T-helper 9 cell (primary cell): ENCODE measurements at regions not wholly inside any gene's neighbourhood (a gene's known extent, or its start where the extent isn't known, plus 50 kb on each side); places are given as distances from the start of the nearest gene placed in this dataset.
"Not testable (repeated sequence)": the region's sequence is repeated elsewhere in the genome, so short reads cannot be mapped to it uniquely, and the experiment has no call there.

ENCODE experiments used
- DNase-seq: peaks from one replicate; pipeline ENCODE4 v3.0.0-alpha.2; 2020

DNA sequence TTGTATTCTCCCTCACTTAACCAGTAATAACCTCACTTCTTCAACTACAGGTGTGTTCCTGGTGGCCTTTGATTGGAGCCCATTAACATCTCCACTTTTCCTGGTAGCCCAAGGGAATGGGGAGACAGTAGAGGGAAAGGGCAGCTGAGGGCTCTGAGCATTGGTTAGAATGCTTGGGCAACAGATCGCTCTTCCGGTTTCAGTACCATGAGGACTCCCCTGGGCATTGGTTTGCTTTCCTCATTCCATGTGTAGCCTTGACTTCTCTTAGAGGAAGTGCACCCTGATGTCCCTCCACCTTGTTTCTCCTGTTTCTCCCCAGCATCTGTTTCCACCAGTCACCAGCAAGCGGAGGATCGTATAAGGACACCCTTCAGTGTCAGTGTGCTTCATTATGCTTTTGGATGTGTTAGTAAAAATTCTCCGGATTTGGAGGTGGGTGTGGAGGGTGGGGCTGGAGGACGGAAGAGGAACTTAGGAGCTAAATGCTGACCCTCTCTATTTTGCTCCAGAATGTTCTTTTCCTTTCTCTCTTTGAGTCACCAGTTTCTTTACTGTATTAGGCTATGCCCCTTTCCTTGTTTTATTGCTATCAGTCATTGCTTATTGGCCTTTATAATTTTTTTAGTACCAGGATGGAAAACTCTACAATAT lies 50.6 kb upstream of the ZNG1B start:
- DNase-seq: not testable (repeated sequence)

DNA sequence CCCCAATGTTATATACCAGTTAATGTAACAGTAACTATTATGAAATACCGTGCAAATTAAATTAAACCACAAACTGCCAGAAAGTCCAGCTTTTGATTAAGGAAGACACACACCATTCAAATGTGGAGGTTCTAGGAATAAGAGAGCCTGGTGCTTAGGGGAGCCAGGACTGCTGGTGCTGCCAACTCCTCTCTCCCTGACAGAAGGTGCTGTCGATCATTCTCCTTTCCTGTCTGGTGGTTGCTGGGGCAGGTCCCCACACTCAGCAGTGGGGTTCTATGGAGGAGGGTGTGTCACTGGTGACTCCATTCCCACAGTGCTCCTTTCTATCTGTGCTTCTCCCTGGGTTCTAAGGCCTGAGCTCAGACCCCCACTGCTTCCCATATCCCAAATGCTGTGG lies 57.9 kb upstream of the ZNG1B start:
- not testable (repeated sequence) for DNase-seq

DNA sequence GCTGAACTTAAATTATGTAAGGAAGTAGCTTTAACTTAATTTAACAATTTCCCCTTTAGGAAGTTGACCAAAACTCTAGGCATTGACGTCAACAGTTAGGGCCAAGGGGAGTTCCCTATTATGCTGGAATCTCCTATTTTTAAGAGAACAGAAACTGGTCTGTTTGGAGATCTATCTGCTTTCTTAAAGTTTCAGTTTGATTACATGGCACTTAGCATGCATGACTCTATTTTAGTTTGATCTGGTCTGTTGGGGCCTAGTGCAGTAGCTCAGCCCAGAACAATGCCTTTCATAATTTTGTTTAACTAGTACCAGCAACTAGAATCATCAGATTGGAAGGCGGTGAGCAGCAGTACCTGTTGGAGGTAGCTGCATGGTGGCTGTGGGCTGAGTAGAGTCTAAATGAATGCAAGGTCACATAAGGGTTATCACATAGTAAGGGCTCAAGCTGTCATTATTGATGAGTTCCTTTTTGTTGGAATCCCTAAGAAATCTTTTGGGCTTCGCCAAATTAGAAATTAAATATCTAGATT lies 60.5 kb upstream of the ZNG1B start:
- DNase-seq: no peak

DNA sequence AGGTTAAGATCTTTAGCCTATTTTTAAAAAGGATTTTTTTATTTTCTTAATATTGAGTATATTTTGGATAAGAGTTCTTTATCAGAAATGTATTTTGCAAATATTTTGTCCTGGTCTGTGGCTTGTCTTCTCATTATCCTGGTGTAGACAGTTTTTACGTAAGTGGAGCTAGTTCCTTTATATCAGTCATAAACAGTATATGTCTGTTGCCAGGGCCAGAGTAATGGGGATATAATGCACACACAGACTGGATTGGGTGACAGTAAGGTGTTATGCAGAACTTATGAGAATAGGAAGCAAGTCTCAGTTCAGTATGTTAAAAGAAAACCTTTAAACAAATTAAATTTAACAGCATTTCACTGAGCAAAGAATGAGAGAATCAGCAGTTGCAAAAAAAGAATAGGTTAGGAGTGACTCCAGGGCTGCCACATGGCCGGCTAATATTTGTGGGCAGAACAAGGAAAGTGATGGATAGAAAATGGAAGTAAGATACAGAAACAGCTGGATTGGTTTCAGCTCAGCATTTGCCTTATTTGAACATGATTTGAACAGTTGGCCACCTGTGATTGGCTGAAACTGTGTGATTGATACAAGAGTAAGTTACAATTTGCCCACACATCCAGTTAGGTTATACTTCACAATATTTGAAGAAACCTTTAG lies 61.1 kb upstream of the ZNG1B start:
- no peak for DNase-seq

DNA sequence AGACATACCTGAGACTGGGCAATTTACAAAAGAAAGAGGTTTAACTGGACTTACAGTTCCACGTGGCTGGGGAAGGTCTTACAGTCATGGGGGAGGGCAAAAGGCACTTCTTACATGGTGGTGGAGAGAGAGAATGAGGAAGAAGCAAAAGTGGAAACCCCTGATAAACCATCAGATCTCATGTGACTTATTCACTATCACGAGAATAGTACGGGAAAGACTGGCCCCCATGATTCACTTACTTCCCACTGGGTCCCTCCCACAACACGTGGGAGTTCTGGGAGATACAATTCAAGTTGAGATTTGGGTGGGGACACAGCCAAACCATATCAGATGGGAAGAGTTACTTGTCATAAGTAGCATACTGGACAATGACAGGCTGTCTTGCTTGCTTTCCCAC lies 62.6 kb upstream of the ZNG1B start:
- not testable (repeated sequence) for DNase-seq

DNA sequence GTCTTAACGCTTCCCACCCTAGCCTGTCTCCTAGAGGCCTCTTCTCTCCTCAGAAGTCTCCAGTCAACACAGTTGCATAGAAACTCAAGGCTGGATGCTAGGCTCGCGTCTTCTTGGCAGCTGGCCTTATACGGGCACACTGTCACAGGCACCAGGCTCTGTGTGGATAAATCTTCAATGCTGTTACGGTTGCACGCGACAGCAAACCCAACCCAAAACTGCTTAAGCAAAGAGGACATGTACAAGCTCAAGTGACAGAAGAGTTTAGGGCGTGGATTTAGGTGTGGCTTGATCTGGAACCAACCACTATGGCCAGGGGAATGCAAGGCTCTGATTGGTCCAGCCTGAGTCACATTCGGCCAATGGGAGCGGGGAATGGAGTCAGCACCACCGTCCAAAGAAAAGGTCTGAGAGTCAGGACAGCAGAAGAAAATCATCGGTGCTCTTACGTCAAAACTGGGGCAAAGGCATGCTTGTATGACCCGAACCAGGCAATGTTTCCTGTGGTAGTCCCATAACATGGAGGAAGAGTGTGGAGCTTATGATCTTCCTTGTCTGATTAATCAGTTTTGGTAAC lies 65.1 kb upstream of the ZNG1B start:
- DNase-seq: not testable (repeated sequence)

DNA sequence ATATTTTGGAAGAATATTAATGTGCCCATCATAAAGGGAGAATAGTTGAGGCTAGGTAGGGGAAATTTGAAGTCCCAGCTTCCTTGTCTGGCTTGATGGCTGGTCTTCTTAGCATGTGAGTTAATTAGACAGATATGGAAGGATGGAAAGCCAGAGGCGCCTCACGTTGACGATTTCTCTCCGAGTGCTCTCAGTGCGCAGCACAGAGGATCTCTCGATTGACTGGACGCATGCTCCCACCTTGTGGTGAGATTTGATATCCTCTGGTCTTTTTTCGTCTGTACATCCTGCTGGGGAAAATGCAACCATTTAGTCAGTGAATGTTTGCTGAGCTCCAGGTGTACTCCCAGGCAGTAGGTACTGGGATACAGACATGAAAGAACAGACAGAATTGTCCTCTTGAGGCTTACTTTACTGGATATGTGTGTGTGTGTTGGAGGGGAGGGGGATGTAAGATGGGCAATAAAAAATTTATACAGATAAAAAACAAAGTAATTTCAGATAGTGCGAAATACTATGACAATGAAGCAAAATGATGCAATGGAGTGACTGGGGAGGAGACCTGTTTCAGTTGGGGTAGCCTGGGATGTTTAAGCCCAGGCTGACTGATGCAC lies 66.9 kb upstream of the ZNG1B start:
- DNase-seq: peak; percentile 45

DNA sequence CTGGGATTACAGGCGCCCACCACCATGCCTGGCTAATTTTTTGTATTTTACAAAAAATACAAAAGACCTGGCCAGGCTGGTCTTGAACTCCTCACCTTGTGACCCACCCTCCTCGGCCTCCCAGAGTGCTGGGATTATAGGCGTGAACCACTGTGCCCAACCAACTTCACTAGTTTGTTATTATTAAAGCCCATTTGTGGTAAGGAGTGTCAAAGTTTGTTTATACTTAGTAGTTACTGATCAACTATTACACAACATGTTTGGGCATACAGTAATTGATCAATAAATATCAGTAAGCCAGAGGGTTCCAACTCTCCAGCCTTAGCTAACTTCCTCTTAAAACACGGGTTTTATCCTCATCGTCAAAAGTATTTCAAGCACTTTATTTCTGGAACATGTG lies 67.5 kb upstream of the ZNG1B start:
- DNase-seq: no peak

DNA sequence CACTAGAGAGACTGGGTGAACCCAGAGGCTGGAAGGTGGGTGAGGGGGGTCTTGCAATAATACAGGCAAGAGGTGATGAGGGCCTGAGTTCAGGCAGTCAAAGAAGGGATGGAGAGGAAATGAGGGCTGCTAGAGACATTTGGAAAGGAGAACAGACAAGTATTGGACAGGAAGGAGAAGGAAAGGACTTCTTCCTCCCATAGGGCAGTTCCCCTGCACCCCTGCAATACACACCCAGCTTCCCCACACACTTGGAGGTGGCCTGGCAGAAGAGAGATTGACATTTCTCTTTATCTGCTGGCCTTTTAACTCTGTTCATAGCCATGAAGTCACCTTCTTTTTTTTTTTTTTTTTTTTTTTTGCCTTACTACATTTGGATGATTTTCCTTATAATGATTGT lies 68.9 kb upstream of the ZNG1B start:
- DNase-seq: not testable (repeated sequence)

DNA sequence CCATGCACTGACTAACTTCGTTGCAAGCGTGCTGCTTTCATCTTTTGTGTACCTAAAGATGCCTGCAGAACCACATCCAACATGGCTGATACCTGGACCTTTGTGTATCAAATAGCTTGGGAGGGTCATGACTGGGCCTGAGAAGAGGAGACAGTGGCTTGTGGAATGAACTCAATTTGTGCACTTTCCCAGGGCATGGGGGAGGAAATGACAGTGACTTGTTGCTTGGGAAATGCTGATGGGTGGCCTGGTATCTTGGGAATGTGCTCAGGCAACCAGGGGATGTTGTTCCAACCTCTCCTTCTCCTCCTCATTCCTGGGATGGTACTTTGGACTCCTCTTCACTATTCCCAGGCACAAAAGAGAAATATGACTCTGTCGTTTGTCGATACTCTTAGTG lies 70.7 kb upstream of the ZNG1B start:
- DNase-seq: not testable (repeated sequence)

DNA sequence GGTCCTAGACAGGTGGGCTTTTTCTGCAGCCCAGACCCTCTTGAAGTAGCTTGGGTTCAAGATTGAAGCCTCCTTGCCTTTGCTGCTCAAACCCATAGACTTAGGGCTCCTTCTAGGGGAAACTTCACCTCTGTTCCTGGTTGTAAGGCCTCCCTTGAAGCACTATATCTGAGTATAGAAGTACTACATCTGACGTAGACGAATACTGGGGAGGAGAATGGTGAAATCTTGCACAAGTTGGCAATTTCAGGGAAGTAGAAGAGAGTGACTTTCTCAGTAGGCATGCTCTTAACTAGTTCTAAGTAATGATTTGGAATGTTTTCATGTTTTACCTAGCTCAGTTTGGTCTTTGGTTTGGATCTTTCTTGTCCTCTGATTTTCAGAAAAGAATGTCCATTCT lies 71.7 kb upstream of the ZNG1B start:
- DNase-seq: not testable (repeated sequence)

DNA sequence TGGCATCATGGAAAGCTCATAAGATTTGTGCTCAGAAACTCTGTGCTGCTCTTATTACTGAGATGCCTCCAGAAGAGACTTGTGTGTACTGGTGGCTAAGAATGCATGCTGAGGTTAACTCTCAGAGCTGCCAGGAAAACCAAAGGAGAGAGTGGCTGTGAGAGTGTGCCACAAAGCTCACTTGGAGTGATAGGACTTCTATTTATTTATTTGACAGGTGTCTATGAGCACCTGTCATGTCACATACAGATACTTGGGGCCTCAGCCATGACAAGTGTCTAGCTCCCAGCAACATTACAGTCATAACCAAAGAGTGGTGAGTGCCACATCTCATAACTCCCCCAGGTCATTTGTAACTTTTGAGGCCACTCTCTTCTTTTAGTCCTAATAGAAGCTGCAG lies 72.2 kb upstream of the ZNG1B start:
- DNase-seq: not testable (repeated sequence)

DNA sequence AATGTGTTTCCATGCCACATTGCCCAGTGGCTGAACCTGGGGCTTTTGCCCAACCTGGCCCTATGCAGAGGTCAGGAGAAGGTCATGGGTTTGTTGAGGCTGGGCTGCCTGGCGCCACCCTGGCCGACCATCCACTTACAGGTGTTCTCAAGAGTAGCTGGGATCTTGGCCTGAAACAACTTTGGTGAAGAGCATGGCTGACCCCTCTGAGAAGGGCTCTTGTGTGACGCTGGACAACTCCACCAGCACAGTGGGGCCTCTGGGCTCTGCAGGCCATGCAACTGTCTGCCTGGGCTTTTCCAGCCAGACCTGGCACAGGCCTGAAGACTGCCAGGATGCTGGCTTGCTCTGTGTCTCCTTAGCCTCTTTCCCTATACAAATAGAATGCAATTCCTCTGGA lies 76.4 kb upstream of the ZNG1B start:
- no peak for DNase-seq

DNA sequence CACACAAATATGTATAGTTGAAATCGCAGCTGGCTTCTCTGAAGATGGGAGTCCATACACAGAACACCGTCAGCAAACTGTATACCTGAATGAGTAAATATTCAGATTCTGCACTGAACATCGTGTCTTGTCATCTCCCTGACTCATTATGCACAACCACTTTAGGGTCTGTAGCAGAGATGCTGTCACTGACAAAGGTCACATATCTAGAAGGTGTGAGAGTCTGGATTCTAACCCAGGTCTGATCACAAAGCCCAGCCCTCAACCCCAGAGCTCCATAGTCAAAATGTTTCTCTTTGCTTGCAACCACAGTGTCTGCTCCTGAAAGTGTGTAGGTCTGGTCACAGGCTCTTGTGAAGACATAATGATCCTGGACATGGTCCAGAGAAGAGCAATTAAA lies 78.3 kb upstream of the PAX8 start:
- DNase-seq: no peak

DNA sequence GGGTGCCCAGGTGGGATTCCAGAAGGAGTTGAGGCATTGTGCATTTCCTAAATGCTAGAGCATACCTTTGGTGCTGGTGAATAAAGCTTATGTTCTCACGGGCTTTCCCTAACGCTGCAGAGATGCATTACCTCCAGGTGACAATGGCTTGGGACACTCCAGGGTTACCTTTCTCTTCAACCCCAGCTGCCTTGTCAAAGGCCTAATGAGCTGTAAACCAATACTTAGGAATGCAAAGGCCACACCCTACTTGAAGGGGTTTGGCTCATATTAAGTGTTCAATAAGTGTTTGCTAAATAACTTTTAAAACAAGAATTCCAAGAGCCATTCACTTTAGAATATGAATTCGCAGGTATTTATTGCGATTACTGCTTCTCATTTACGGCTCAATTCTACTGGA lies 77.6 kb upstream of the PAX8 start:
- DNase-seq: not testable (repeated sequence)

DNA sequence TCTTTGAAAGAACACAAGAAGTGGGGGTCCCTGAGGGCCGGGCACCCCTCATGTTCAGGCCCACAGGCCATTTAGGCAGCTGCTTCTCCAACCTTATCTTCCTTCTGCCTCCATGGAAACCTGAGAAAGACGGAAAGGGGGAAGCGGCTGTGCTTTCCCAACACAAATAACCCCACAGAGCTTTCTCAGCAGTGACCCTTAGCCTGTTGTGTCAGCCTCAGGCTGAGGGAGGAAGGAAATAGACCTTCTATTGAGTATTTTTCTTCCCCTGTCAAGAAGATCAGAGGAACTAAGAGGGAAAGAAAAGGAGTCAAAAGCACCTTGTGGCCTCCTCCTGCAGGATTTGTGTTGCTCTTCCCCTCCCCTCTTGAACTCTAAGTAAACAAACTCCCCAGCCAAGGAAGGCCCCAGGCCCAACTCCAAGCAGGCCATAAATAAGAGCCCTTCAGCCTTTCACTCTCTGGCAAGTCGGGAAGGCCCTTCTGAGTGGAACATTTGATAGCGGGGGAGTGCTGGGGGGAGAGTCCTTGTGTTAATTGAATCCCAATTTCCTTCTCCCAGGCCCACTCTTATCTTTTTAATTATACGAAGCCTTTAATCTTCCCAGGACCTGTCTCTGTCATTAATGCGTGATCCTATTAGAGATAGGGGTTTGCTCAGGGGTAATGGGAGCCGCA lies 76.8 kb upstream of the PAX8 start:
- not testable (repeated sequence) for DNase-seq

DNA sequence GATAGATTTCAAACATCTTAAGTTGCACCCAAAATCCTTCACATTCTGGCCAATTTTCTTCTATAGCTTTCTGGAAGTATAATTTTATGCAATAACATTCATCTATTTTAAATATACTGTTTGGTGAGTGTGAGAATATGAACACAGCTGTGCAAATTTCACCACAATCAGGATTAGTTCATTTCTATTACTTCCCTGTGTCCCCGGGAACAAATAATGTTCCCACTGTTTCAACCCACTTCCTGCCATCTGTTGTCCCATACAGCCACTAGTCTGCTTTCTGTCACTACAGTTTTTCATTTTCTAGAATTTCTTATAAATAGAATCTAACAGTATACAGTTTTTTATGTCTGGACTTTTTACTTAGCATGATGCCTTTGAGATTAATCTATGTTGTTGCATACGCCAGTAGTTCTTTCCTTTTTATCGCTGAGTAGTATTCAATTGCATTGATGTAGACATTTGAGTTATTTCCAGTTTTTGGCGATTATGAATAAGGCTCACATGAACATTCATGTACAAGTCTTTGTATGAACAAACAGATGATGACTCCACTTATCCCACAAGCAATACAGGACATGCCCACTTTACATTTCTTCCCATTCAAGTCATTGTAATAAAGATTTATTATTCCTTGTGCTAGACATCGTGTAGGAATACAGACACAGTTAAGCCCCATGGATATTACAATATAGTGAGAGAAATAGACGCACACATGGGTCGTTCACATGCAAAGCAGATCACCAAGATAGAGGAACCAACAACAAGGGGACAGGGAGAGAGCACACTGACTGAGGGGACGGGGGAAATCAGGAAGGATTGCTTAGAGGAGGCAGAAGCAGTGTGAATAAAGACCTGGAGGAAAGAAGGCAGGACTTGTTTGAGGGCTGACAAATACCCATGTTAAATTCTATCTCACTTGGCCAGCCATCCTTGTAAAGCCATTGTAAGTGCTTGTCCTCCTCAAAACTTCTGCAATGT lies 72.9 kb upstream of the PAX8 start:
- no peak for DNase-seq

DNA sequence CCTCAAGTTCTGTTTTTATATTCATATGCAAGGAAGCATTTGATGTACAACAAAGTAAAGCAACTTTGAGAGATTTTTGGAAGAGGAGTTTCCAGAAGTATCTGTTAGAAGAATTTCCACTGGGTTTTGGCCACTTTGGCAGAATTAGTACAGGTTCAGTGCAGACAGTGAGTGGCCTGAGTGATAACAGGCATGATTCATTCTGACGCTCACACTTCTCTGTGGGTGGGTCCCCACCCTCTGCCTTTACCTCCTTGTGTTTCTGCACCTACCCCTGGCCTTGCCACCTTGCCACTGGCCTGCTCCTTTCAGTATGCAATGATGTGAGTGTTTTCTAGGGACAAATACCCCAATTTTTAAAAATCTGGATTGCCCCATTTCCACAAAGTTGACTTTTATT lies 65.1 kb upstream of the PAX8 start:
- DNase-seq: not testable (repeated sequence)

DNA sequence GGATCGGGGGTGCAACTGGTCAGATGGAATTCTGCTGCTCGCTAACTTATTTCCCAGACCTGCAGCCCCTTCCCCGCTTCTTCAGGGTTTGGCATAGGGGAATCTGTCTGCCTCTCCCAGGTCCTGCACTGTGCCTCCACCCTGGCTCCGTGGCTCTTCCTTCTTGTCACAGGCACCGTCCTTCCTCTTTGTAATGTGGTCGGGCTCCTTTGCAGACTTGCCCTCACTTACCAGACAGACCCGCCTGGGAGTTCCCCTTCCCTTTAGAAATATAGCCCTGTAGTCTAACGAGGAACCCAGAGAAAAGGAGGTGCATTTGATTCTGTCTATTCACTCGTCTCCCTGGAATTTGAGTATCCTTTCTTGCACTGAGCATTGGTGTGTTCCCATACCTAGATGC lies 63.9 kb upstream of the PAX8 start:
- no peak for DNase-seq

DNA sequence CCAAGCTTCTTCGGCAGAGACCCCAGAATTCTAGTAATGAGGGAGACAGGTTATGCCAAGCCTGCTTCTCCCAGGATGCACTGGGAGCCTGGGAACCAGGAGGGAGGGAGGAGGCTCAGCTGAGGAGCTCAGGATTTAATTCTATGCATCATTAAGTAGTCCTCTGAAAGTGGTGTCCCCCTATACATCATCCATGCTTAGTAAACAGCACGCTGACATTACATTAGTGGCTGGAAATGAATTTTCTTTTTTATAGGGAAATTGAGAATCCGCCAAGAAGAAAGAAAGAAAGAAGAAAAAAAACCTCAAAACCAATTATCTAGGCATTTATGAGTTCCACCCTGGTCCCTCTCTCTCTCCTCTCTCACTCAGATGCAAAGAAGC lies 63.1 kb upstream of the PAX8 start:
- DNase-seq: not testable (repeated sequence)

DNA sequence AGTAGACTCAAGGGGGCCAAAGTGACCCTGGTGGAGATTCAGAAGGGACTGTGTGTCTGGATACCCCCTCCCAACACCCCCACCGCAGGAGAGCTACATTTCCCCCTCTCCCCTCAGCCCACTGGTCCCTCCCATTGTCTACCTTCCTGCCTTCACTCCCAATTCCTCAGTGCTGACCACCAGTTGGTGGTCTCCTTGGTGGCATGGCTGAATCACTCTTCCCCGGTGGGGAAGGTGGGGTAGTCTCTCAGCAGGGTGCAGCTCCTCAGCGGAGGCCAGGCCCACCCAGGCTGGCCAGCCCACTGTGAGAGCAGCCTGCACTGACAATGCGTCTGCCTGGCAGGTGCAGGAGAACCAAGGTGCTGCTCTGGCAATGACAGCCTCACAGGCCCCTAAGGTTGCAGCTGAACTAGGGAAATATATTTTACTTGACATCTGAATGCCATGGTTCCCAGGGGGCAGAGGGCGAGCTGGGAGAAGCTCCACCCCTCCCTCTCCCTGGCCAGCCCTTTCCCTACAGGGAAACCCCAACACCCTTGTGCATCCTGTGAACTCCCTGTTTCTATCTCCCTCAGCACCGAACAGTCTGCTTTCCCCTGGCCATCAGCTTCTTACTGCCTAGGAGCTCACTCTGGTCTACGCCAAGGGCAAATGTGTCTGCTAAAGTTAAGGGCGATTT lies 62.6 kb upstream of the PAX8 start:
- no peak for DNase-seq
